NCI-H2107 (cell line): ENCODE measurements at regions not wholly inside any gene's neighbourhood (a gene's known extent, or its start where the extent isn't known, plus 50 kb on each side); places are given as distances from the start of the nearest gene placed in this dataset.

Experiments
- DNase-seq: peaks from one replicate; lab custom pipeline; 2025; lab: John Stamatoyannopoulos, UW

DNA sequence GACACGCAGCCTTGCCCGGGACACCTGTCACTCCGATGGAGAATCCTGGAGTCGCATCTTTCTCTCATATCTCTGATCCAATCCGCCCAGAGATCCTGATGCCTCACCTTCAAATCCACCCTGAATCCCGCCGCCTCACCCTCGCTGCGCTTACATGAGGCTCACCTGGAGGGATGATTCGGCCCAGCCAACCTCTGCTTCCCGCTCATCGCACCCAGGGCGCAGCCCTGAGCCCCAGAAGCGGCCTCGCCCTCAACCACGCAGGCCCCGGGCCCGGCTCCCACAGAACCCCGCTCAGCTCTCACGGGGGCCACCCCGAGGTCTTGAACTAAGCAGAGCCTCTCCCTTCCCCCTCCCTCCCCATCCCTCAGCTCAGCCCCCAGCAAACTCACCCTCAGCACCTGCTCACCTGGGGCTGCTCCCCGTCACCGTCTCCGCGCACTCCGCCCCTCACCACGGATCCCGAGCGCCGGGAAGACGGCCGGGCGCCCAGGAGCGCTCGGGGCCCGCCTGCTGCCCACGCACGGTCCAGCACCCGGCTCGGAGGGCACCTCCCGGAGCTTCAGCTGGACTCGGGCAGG lies 160.0 kb downstream of the NDUFA10 start:
- DNase-seq: no peak

DNA sequence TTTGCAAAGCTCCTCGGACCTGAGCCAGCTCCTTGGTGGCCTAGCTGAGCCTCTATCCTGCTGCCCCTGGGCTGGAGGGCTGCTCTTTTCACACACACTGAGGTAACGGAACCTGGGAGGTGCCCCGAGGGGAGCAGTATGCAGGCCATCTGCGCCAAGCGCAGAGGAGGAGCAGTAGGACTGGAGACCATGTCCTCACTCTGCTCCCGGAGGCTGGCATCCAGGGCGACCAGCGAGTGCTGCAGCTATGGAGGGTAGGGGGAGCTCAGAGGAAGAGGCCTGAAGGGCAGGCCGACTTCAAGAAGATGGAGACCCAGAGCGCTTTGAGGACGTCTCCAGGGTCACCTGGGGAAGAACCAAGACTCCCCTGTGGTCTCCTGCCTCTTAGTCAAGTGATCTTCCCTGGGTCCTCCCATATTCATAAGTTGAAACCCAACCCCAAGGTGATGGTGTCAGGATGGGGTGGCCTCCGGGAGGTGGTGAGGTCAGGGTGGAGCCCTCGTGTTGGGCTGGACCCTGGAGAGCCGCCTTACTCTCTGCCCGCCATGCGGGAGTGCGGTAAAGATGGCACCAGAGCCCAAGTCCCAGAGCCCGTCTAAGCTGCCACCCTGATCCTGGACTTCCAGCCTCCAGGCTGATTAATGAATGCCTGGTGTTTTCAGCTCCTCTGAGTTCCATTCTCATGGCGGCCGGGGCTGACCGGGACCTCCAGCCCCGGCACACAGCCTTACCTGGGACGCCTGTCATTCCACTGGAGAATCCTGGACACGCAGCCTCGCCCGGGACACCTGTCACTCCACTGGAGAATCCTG lies 160.7 kb downstream of the NDUFA10 start:
- no peak for DNase-seq

GRCh38 chr2:239862613-239863012 lies 162.5 kb downstream of the NDUFA10 start:
- no peak for DNase-seq

DNA sequence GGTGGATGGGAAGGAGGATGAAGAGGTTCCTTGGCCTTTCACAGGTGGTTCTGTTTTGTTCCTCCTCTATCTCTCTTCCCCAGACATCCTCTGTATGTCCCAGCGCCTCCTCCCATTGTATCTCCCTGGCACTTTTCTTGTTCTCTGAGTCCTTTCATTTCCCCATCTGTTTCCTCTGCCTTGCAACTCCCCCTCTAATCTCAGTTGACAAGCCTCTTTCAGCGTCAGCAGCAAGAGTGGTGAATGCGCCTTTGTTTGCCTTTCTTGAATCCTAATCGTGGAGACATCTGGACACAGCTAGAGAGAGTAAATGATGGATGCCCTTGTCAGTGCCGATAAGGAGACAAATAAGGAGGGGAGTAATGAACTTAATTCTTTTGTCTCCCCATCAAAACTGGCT lies 167.0 kb downstream of the NDUFA10 start:
- DNase-seq: no peak

GRCh38 chr2:239857591-239857990 lies 167.6 kb downstream of the NDUFA10 start:
- no peak for DNase-seq

DNA sequence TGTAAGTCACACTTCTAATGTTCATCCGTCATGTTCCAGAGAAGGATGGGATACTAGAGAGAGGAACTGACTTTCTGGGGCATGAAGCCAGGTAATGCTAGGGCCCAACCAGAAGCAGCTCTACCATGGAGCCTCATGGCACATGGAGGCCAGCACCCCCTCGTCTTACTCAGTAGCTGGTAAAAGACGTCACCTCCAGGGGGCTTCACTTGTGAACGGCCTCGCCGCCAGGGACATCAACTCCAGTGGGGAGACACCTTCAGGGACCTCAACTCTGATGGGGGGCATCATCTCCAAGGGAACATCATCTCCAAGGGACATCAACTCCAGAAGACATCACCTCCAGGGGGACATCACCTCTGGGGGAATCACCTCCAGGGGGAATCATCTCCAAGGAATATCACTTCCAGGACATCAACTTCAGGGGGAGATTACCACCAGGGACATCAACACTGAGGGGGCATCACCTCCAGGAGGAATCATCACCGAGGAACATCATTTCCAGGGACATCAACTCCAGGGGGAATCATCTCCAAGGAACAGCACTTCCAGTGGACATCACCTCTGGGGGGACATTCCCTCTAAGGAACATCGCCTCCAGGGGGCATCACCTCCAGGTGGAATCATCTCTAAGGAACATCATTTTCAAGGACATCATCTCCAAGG lies 168.4 kb downstream of the NDUFA10 start:
- DNase-seq: no peak

DNA sequence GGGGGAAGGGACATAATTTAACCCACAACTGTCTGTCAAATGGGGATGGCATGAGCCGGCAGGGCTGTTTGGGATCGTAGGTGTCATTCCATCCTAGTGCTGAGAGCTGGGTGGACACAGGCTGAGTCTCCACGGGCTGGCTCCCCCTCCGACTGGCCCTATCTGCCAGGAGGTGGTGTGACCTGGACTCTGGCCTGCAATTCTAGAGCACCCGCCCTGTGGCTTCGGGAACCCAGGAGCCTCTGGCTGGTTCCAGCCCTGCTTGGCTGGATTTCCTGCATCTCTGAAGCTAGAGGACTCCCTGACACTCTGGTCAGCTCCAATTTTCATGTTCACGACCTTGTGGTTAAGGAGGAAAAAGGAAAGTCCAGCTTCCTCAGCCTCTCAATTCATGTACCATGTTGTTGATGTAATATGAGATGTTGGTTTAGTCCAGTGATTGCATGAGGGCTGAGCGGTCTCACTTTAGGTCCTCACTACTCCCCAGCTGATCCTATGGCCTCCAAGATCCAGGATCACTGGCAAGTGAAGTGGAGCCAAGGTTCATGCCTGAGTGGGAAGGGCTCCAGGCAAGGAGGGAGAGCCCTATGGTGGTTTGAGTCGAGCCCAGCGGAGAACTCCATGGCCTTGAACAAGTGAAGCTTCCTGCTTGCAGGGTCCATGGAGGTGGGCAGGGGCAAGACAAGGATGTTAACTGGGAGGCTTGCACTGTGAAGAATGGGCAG lies 169.1 kb downstream of the NDUFA10 start:
- DNase-seq: no peak

- no peak for DNase-seq
Measured at GRCh38 chr2:239854596-239854995, 170.5 kb downstream of the NDUFA10 start.

GRCh38 chr2:239853706-239854327 lies 171.3 kb downstream of the NDUFA10 start:
- no peak for DNase-seq

DNA sequence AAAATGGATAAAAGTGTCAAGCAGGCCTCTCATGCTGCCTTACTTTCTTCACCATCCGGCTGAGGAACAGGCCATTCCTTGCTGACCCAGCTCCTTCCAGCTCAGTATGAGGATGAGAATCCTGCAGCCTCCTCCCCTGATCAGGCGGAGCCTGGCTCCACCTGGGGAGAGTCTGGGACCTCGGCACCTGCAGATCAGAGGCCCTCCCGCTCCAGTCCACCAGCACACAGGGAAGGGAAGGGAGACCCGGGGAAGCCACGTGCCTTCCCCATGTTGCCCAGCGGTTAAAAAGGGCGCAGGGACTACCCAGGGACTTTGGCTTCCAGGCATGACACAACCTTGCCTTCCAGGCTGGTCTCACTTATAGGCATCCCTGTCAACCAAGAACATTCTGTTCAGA lies 172.0 kb downstream of the NDUFA10 start:
- DNase-seq: no peak

DNA sequence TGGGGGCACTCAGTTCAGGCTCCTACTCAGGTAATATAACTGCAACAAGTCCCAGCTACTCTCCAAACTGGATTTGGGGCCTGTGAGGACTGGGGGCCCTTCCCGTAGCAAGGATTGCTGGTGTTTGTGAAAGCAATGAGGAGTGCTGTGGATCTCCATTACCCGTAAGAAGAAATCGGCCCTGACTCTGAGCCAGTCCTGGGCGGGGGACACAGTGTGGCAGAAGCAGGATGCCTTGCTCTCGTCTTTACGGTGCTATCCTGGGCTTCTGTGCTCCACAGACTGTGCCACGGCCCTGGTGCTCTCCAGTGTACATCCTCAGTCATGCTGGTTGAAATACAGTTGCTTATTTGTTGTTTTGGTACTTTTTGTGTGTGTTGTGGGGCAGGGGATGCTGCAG lies 172.9 kb downstream of the NDUFA10 start:
- DNase-seq: no peak

GRCh38 chr2:239846789-239847676 lies 178.1 kb downstream of the NDUFA10 start:
- DNase-seq: no peak

DNA sequence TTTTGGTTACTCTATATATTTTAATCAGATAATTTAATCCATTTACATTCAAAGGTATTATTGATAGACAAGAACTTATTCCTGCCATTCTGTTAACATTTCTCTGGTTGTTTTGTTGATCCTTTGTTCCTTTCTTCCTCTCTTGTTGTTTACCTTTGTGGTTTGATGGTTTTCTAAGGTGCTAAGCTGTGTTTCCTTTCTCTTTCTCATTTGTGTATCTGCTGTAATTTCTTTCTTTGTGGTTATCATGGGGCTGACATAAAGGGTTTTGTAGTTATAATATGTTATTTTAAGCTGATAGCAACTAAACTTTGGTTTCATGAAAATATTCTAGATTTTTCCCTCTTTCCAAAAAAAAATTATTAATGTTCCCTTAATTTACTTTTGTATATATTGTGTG lies 179.2 kb downstream of the NDUFA10 start:
- no peak for DNase-seq

DNA sequence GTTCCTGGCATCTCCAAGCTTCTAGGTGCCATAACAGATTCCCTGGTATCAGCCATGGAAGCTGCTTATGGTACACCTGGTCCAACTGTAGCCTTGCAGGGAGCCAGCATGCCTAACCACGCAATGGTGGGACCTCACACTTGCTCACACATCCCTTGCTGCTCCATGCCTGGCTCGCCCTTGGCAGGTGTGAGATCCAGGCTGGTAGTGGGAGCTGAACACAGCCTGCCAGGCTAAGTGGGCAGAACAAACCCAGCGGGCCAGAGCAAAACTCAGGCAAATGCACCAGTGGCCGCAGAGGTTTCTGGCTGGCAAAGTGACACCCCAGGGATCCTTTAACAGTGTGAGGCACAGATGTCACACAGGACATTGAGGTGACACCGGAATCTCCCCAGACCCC lies 185.8 kb downstream of the NDUFA10 start:
- no peak for DNase-seq

- DNase-seq: no peak
Measured at GRCh38 chr2:239836021-239836765, 188.9 kb downstream of the NDUFA10 start.

- no peak for DNase-seq
Measured at GRCh38 chr2:239835056-239835455, 190.1 kb downstream of the NDUFA10 start.

DNA sequence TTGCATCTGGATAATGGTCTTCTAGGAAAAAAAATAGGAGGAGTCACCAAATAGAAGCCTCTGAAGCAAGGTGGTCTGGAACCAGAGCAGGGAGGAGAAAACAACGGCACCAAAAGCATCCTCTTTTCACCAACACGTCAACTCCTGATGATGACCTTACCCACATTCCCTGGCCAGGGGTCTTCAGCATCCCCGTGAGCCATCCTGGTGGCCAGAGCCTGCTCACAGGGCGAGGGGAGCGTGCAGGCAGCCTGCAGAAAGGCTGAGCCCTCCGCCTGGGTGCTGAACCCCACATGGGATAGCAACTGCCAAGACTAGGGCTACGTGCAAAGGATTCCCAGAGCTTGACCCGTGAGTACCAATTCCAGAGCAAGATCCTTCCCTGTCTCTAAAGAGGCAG lies 191.0 kb downstream of the NDUFA10 start:
- DNase-seq: no peak

DNA sequence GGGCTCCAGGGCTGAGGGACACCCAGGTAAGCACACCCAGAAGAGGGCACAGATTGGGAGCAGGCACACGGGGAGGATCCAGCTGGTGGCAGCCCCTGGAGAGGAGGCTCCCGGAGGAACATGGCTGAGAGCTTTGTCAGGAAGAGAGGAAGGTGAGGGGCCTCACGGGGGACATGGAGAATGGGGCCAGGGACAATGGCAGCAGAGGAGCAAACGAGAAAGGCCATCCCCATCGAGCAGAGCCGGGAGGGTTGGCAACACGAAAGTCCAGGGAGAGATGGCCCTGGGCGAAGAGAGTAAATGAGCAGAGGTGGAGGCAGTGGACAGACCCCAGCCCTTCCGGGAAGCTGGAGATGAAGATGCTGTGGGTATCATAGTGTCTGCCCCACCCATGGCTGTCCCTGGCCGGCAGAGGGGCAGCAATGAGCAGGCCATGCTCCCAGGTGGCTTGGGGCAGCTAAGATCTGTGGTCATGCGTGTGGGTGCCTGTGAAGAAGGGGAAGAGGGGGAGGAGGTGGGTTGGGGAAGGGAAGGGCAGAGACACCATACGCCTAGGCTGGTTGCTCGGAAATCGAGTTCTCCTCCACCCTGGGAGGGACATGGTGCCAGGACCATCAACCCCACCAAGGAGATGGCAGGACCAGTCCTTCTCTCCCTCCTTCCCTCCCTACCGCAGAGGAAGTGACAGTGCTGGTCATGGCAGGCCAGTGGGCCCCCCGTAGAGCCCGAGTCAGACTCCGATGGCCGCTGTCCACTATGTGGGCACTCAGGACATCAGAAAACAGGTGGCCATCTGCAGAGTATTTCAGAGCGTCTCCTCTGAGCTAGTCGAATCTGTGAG lies 191.7 kb downstream of the NDUFA10 start:
- no peak for DNase-seq

DNA sequence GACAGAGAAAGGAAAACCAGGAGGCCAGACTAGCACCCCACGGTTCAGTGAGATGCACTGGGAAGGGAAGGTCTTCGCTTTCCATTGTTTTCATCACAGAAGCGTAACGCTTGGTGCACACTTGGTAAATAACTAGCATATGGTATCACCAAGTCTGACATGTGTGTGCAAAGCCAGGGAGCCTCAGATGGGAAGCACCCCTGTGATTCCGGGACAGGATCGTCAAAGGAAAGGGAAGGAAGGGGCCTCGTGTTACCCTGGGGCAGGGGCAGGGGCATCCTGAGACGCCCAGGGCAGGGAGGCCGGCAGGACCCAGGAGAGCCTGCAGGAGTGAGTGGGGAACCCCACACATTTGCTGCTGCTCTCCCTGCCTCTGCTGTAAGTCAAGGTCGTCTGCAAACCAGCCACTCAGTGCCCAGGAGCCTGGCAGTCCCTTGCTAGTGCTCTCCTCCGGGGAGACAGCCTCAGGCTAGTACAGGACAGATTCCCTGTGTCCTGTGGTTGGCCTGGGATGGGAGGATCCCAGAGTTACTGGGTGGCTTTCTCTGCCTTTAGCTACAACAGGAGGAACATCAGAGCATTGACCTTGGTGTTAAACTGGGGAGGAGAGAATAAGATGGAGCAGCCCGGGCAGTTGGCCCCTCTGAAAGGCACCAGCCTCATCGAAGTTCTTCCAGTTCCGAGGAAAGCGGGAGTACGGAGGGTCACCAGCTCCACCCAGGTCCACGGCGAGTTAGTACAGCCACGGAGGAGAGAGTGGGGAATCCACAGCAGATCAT lies 192.5 kb downstream of the NDUFA10 start:
- DNase-seq: no peak
